Mesendoderm (in vitro differentiated cells): ENCODE measurements at regions not wholly inside any gene's neighbourhood (a gene's known extent, or its start where the extent isn't known, plus 50 kb on each side); places are given as distances from the start of the nearest gene placed in this dataset.

Source experiments
- DNase-seq: peaks from one replicate; pipeline ENCODE4 v3.0.0; 2013
- H2AK5ac ChIP-seq: 2 replicates; pipeline ENCODE4 v1.6.1; 2013; ENCODE audit warnings: low read length, inconsistent platforms
- H2BK120ac ChIP-seq: 2 replicates; pipeline ENCODE4 v1.6.1; 2013; ENCODE audit warnings: low read depth, mild to moderate bottlenecking, low read length, moderate library complexity, mixed read lengths
- H2BK15ac ChIP-seq: replicated peaks from 2 replicates; pipeline ENCODE4 v1.6.1; 2013; ENCODE audit warnings: low read depth, mild to moderate bottlenecking, moderate library complexity
- H2BK5ac ChIP-seq: 2 replicates; pipeline ENCODE4 v1.6.1; 2013; ENCODE audit warnings: low read length, inconsistent platforms
- H3K18ac ChIP-seq: 2 replicates; pipeline ENCODE4 v1.6.1; 2013; ENCODE audit warnings: mild to moderate bottlenecking, low read length, mixed read lengths
- H3K23ac ChIP-seq: one replicate; pipeline ENCODE4 v1.6.1; 2013; ENCODE audit warnings: low read length
- H3K27ac ChIP-seq: 2 replicates; pipeline ENCODE4 v1.5.1; 2013; ENCODE audit warnings: low read depth, mild to moderate bottlenecking, inconsistent platforms, low read length, moderate library complexity
- H3K27me3 ChIP-seq: 2 replicates; pipeline ENCODE4 v1.6.1; 2013; ENCODE audit warnings: low read length, control low read depth, mild to moderate bottlenecking, inconsistent platforms; ENCODE audit not compliant: insufficient read depth, poor library complexity
- H3K36me3 ChIP-seq: 2 replicates; pipeline ENCODE4 v1.6.1; 2013; ENCODE audit warnings: low read length, inconsistent platforms; ENCODE audit not compliant: control insufficient read depth, insufficient read depth
- H3K4ac ChIP-seq: one replicate; pipeline ENCODE4 v1.6.1; 2013; ENCODE audit warnings: low read depth, mild to moderate bottlenecking, low read length, moderate library complexity
- H3K4me1 ChIP-seq: 2 replicates; pipeline ENCODE4 v1.6.1; 2013; ENCODE audit warnings: low read depth, low read length, inconsistent platforms; ENCODE audit not compliant: control insufficient read depth
- H3K4me2 ChIP-seq: 2 replicates; pipeline ENCODE4 v1.6.1; 2013; ENCODE audit warnings: low read length
- H3K4me3 ChIP-seq: 2 replicates; pipeline ENCODE4 v1.5.1; 2013; ENCODE audit warnings: mild to moderate bottlenecking, low read length
- H3K56ac ChIP-seq: one replicate; pipeline ENCODE4 v1.6.1; 2013; ENCODE audit warnings: low read length
- H3K79me1 ChIP-seq: 2 replicates; pipeline ENCODE4 v1.6.1; 2013; ENCODE audit warnings: low read length, inconsistent platforms
- H3K79me2 ChIP-seq: 2 replicates; pipeline ENCODE4 v1.6.1; 2013; ENCODE audit warnings: mild to moderate bottlenecking, low read length; ENCODE audit not compliant: control insufficient read depth, insufficient read depth
- H3K9ac ChIP-seq: 2 replicates; pipeline ENCODE4 v1.6.1; 2013; ENCODE audit warnings: low read length, inconsistent platforms
- H4K5ac ChIP-seq: one replicate; pipeline ENCODE4 v1.6.1; 2013; ENCODE audit warnings: low read length
- H4K8ac ChIP-seq: one replicate; pipeline ENCODE4 v1.6.1; 2013; ENCODE audit warnings: low read depth, mild to moderate bottlenecking, control low read depth, low read length, moderate library complexity
- WGBS: extraction: QIAGEN DNeasy Blood & Tissue Kit; methylation state at CpG from one replicate; pipeline ENCODE4 v1.1.7; 2013; ENCODE audit warnings: low lambda C conversion rate, missing lambda C conversion rate; ENCODE audit not compliant: insufficient coverage; ENCODE audit errors: extremely low coverage; 5-methylcytosine and 5-hydroxymethylcytosine counted together

- Histone ChIP-seq H2BK15ac (no peak overlapping the region), H3K4ac (no peak overlapping the region), H2AK5ac (no peak overlapping the region), H3K4me2 (no peak overlapping the region), H3K4me1 (peaks cover 3% of the 10 kb centered on the region), H3K23ac (no peak overlapping the region), H2BK120ac (no peak overlapping the region), H3K56ac (no peak overlapping the region), H3K27me3 (no peaks in the 10 kb centered on the region), H3K79me1 (no peaks in the 10 kb centered on the region), H4K8ac (no peak overlapping the region), H3K4me3 (no peak overlapping the region), H4K5ac (no peak overlapping the region), H3K79me2 (no peaks in the 10 kb centered on the region), H3K9ac (no peak overlapping the region), H2BK5ac (no peak overlapping the region), H3K27ac (no peak overlapping the region), H3K36me3 (no peaks in the 10 kb centered on the region), H3K18ac (no peak overlapping the region)
- DNase-seq, result no peak
Observed at GRCh38 chr21:28532446-28532845, 460.2 kb downstream of the LTN1 start.

- Histone ChIP-seq H3K4ac (no peak overlapping the region), H4K8ac (no peak overlapping the region), H4K5ac (no peak overlapping the region), H3K4me3 (no peak overlapping the region), H3K79me2 (no peaks in the 10 kb centered on the region), H3K79me1 (no peaks in the 10 kb centered on the region), H2BK15ac (no peak overlapping the region), H3K18ac (no peak overlapping the region), H3K56ac (no peak overlapping the region), H3K4me2 (no peak overlapping the region), H3K27ac (no peak overlapping the region), H3K27me3 (no peaks in the 10 kb centered on the region), H2BK5ac (no peak overlapping the region), H3K9ac (no peak overlapping the region), H2BK120ac (no peak overlapping the region), H3K36me3 (no peaks in the 10 kb centered on the region), H3K4me1 (no peaks in the 10 kb centered on the region), H2AK5ac (no peak overlapping the region), H3K23ac (no peak overlapping the region)
- WGBS, result no CpG with 5 or more reads among the region's 2 CpGs
- DNase-seq, result no peak
Observed at GRCh38 chr21:28523367-28523766, 469.3 kb downstream of the LTN1 start.

GRCh38 chr21:28522014-28522799, 470.5 kb downstream of the LTN1 start:
- no peaks in the 10 kb centered on the region for H3K4me1 ChIP-seq
- no peak overlapping the region for H4K8ac ChIP-seq
- no peak overlapping the region for H2BK120ac ChIP-seq
- H3K79me2 ChIP-seq, result no peaks in the 10 kb centered on the region
- no peak overlapping the region for H3K9ac ChIP-seq
- no peak overlapping the region for H2BK15ac ChIP-seq
- no peak overlapping the region for H3K4ac ChIP-seq
- no peak overlapping the region for H3K23ac ChIP-seq
- H3K18ac ChIP-seq, result no peak overlapping the region
- no peak overlapping the region for H3K4me2 ChIP-seq
- no peaks in the 10 kb centered on the region for H3K79me1 ChIP-seq
- H2AK5ac ChIP-seq, result no peak overlapping the region
- no CpG with 5 or more reads among the region's 9 CpGs for WGBS
- H3K36me3 ChIP-seq, result no peaks in the 10 kb centered on the region
- no peak overlapping the region for H2BK5ac ChIP-seq
- H3K56ac ChIP-seq, result peak overlapping the region; percentile 36
- H3K4me3 ChIP-seq, result no peak overlapping the region
- no peaks in the 10 kb centered on the region for H3K27me3 ChIP-seq
- no peak overlapping the region for H3K27ac ChIP-seq
- DNase-seq, result peak; percentile 66
- H4K5ac ChIP-seq, result no peak overlapping the region

- Histone ChIP-seq H3K27me3 (no peaks in the 10 kb centered on the region), H3K56ac (no peak overlapping the region), H3K4me3 (no peak overlapping the region), H2BK15ac (peak overlapping the region; percentile 36), H2BK5ac (no peak overlapping the region), H3K27ac (no peak overlapping the region), H3K23ac (no peak overlapping the region), H3K9ac (no peak overlapping the region), H3K4me2 (no peak overlapping the region), H3K18ac (no peak overlapping the region), H3K4me1 (no peaks in the 10 kb centered on the region), H4K8ac (no peak overlapping the region), H3K36me3 (no peaks in the 10 kb centered on the region), H2AK5ac (no peak overlapping the region), H3K79me2 (no peaks in the 10 kb centered on the region), H3K4ac (no peak overlapping the region), H4K5ac (no peak overlapping the region), H2BK120ac (no peak overlapping the region), H3K79me1 (no peaks in the 10 kb centered on the region)
- DNase-seq, result no peak
- whole genome bisulfite sequencing, result no CpG with 5 or more reads among the region's 3 CpGs
Observed at GRCh38 chr21:28518630-28519029, 474.0 kb downstream of the LTN1 start.

- Histone ChIP-seq H3K36me3 (no peaks in the 10 kb centered on the region), H3K4me2 (no peak overlapping the region), H2AK5ac (no peak overlapping the region), H3K79me2 (no peaks in the 10 kb centered on the region), H3K79me1 (no peaks in the 10 kb centered on the region), H4K8ac (no peak overlapping the region), H3K27ac (no peak overlapping the region), H3K27me3 (no peaks in the 10 kb centered on the region), H2BK5ac (no peak overlapping the region), H4K5ac (no peak overlapping the region), H3K4ac (no peak overlapping the region), H3K4me1 (no peaks in the 10 kb centered on the region), H3K56ac (no peak overlapping the region), H3K23ac (no peak overlapping the region), H2BK120ac (no peak overlapping the region), H2BK15ac (no peak overlapping the region), H3K4me3 (no peak overlapping the region), H3K9ac (no peak overlapping the region), H3K18ac (no peak overlapping the region)
- DNase-seq, result peak; percentile 91
- no CpG with 5 or more reads among the region's 6 CpGs for WGBS
Observed at GRCh38 chr21:28516991-28517592, 475.6 kb downstream of the LTN1 start.

- H3K9ac ChIP-seq, result no peak overlapping the region
- H3K79me1 ChIP-seq, result no peaks in the 10 kb centered on the region
- no peak overlapping the region for H3K4me3 ChIP-seq
- no peak overlapping the region for H3K23ac ChIP-seq
- H3K4me2 ChIP-seq, result no peak overlapping the region
- no peak overlapping the region for H4K5ac ChIP-seq
- H4K8ac ChIP-seq, result no peak overlapping the region
- H3K56ac ChIP-seq, result no peak overlapping the region
- no peaks in the 10 kb centered on the region for H3K4me1 ChIP-seq
- H3K27me3 ChIP-seq, result no peaks in the 10 kb centered on the region
- no CpG with 5 or more reads among the region's 1 CpG for WGBS
- H3K18ac ChIP-seq, result no peak overlapping the region
- no peaks in the 10 kb centered on the region for H3K36me3 ChIP-seq
- H2AK5ac ChIP-seq, result no peak overlapping the region
- no peak overlapping the region for H2BK15ac ChIP-seq
- H2BK120ac ChIP-seq, result no peak overlapping the region
- H3K79me2 ChIP-seq, result no peaks in the 10 kb centered on the region
- H3K27ac ChIP-seq, result no peak overlapping the region
- no peak overlapping the region for H2BK5ac ChIP-seq
- no peak for DNase-seq
- H3K4ac ChIP-seq, result no peak overlapping the region
Observed at GRCh38 chr21:28516021-28516420, 476.7 kb downstream of the LTN1 start.
